GM18858 (cell line): ENCODE measurements at regions not wholly inside any gene's neighbourhood (a gene's known extent, or its start where the extent isn't known, plus 50 kb on each side); places are given as distances from the start of the nearest gene placed in this dataset.

ENCODE experiments used
- ATAC-seq: cut with Tn5 transposase; IDR thresholded peaks from one replicate; pipeline ENCODE4 v1.9.1; 2021; ENCODE audit not compliant: unreplicated experiment

DNA sequence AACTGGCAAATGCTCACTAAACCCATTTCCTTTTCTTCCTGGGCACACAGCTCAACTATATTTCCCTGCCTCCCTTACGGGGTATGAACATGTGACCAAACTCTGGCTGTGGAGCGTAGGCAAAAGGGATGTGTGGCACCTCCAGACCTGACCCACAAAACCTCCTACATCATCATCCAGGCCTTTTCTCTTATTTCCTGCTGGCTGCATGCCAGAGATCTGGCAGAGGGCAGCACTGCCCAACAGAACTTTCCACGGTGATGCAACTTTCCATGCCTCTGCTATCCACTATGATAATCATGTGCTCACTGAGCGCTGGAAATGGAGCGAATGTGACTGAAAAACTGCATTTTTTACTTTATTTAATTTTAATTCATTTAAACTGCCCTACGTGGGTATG, 99.6 kb upstream of the CACNA1E start:
- no peak for ATAC-seq

DNA sequence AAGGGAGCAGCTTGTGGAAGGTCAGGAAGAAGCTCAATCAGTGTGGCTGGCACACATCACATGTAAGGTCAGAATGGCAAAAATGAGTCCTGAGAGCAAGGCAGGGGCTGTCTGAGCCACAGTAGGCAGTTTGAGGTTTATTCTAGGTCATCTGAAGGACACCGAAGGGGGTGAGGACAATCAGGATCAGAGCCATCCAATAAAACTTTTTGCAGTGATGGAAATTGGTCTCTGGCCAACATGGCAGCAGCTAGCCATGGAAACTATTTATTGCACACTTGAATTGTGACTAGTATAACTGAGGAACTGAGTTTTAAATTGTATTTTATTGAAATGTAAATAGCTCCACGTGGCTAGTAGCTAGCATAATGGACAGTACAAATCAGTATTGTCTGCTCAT, 97.0 kb upstream of the CACNA1E start:
- ATAC-seq: no peak

DNA sequence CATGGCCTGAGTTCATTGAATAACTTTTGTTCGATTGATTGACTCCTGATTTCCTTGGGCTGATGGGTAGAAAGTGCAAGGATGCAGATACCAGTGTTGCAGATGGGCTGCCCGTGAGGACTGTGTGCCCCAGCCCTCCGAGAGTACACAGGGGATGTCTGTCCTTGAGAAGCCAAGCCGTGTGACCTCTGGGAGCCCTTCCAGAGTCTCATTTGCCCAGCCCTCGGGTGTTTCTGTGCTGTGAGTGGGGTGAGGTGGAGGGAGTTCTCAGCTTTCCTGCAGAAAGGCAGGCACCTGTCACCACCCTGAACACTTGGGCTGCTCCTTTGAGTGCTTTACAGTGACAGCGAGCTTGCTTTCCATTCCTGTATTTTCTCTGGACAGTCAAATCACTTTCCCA, 96.4 kb upstream of the CACNA1E start:
- ATAC-seq: no peak

DNA sequence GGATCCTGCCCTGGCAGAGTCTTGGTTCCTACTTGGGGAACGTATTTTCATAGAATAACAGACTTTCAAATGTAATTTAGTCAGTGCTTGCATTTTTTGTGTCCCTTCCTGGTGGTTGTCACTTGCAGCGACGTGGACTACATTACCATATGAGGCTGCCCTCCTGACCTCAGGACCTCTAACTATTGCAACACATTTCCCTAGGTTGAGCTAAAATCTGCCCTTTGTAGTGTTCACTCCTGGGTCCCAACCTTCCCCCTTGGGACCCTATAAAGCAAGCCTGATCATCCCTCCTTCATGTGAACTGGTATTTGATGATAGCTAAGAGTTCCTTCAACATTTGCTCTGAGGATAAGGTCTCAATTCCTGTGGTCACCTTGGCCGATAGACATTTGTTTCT, 95.6 kb upstream of the CACNA1E start:
- no peak for ATAC-seq

DNA sequence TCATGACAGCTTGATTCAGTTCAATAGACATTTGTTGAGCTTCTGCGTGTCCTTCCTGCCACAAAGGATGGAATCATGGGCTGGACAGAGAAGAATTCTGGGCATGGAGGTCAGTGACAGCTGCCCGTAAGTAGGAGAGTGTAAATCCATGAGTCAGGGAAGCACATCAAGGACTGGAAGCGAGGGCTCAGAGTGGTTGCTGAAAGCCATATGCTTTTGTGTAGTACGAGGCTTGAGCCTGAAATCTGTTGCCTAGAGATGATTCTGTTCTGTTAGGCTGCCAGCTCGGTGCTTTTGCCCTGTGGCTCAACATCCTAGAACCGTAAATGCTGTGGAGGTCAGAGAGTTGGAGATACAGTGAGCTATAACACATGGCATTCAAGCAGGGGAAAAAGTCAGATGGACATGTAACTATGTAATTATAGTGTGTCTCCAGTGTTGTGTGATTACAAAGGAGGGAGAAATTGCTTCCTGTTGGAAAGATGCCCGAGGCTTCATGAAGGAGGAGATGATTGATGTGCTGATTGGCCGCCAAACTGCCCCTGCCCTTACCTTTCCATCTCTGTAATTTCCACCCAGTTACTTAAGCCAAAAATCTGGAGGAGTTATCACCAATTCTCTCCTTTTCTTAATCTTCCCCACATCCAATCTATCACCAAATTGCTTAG, 92.8 kb upstream of the CACNA1E start:
- no peak for ATAC-seq

DNA sequence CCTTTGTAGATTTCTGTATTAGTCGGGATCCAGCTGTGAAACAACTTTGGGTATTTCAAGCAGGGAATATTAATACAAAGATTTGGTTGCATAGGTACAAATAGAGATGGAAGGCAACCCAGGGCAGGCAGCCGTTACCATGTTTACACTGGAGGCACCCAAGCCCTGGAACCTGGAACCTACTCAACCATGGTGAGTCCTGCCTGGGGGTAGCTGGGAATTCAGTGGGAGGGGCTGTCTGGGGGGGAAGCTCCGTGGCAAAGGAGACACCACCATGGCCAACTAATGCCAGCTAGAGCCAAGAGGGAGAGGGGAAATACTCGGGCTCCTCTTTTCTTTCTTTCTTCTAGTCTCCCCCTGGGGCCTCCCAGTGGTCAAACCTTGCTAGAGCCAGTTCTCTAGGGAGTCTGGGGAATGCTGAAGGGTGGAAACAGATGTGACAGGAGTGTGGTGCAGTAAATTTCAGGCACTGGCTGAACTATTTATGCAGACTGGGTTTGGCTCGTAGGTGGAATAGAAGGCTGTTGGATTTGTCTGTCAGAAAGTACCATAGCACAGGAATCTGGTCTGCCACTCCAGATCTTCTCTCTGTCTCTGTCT, 91.9 kb upstream of the CACNA1E start:
- ATAC-seq: no peak

DNA sequence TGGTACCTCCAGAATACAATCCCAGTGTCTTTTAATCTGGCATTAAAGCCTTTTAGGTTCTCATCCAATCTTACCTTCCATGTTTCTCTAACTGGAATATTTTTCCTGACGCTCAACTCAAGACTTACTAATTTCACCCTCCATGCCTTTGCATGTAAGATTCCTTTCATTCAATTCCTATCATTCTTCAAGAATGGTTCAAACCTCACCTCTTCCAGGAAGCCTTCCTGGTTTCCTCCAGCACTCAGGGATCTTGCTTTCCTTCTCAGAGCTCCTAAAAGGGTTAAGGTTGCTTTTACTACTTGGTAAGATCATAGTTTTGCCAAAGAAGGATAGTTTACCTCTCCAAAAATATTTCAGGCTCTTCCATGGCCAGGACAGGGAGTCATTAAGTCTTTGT, 91.2 kb upstream of the CACNA1E start:
- ATAC-seq: no peak

DNA sequence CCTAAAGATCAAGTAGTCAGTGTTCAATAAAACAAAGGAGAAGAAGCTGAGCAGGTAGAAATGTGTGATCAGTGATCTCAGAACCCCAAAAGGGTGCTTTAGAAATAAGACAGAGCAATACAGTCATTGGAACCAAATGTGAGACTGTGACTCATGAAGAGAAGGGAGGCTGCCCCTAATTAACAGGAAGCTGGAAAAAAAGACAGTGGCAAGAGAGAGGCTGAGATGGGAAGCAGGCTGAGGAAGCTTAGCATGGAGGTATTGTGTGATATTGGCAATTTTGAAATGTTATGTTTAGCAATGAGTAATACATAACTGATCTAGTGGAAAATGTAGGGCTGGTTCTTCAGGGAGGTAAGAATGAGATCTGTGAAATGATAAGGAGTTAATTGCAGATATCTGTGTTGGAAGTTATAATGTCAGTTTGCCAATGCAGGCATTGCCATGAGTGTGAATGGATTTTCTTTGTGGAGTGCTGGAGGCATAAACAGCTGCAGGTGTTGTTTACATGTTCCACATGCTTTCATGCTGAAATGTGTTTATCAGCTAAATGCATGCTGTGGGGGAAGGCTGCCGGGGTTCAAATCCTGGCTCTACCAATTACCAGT, 90.6 kb upstream of the CACNA1E start:
- no peak for ATAC-seq

DNA sequence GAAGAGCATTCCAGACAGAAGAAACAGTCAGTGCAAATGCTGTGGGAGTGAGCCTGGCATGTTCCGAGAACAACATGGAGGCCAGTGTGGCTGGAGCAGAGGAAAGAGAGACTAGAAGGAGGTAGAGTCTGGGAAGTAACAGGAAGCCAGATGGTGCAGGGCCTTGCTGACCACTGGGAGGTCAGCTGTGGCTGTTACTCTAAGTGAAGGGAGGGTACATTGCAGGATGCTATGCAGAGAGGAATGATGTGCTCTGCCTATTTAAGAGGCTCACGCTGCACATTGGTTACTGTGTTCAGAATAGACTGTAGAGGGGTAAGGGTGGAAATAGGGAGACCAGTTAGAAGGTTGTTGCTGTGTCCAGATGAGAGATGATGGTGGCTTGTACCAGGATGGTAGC, 88.6 kb upstream of the CACNA1E start:
- ATAC-seq: no peak

DNA sequence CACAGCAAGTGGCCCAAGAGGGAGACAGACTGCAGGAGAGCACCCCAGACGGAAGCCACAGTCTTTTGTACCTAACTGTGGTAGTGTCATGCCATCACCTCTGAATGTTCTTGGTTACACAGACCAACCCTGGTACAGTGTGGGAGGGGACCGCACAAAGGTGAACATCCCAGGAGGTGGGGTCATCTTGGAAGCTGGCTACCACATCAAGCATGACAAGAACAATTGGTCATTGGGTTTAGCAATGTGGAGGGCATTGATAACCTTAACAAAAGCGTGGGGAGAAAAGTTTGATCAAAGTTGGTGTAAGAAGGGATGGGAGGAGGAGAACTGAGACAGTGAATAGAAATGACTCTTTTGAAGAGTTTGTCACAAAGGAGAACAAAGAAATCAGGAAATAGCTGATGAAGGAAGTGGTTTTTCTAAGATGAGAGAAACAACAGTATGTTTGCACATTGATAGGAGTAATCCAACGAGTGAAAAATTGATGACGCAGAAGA, 87.1 kb upstream of the CACNA1E start:
- no peak for ATAC-seq

DNA sequence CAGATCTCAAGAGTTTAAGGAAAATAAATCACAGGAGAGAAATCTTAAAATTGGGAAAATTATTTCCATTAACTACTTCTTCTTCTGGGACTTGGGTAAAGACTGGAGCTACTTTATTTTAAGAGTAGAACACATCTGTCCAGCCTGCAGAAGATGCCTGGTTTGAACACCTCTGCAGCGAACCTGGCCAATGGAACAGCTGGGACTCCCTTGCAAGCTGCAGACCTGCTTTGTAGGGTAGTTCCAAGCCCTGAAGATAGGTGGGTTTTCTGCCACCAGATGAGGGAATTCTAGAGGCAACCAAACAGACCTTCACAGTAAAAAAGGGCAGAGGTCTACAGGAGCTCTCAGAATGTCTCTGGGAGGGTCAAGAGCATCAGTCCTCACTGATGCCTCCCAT, 86.5 kb upstream of the CACNA1E start:
- ATAC-seq: no peak

DNA sequence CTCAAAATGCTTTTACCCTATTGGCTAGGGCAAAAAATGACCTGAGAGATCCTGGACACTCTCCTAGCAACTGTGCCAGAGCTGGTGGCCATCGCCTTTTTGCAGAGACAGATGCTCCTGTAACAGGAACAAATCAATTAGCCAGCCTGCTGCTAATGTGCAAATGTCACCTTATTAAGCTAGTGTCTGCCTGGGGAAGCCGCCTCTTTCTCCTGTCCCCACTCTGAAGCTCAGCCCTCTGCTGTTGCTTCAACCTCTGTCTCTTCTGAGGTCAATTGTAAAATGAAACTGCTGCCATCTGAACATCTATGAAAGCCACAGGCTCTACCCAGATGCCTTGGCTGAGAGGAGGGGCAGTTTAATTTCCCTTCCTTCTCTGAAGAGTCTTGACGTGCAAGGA, 85.5 kb upstream of the CACNA1E start:
- peak; percentile 50 for ATAC-seq

DNA sequence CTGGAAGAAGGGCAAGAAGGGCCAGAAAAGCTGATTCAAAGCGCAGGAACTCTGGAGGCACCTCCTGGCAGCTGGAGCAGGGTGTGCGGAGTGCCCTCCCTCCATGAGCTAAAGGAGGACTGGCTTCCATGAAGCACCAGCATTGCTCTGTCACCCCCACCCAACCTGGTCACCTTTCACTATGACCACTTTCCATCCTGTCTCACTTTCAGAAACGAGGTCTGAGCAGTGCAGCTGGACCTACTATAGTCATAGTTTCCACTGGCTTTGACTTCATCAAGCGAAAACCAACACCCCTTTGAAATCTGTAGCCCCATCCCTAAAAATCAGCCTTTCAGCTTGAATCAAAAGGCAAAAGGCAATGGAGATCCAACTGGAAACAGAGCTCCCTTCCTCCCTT, 84.8 kb upstream of the CACNA1E start:
- ATAC-seq: peak; percentile 82

DNA sequence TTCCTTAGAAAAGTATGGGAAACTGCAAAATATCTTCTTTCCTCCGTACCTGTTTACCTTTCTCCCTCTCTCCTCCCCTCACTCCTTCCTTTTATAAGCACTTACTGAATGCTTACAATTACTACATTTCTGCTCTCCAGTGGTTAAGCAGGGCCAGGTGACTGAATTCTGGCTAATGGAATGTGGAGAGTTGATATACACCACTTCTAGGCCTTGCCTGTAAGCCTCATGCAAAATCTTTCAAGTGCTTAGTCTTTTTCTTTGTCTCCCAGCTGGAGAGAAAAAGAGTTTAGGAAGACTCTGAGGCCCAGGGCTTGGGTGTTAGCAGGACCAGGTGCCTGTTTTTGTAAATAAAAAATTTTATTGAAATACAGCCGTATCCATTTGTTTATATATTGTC, 77.7 kb upstream of the CACNA1E start:
- ATAC-seq: no peak

DNA sequence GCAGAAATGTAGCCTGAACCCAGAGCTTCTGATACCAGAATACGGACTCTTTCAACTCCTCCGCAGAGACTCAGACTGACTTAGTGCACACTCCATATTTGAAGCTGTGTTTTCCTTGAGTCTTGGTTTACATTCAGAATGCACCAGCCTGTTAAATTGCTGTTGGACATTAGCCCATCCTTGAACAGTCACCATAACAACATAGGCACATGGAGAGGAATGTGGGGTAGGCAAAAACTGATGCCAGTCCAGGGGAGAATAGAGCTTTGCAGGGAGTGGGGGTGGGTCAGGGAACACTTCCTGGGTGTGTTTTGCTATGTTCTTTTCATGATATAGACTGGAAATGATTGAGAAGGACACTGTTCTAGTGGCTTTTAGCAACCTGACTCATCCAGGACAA, 76.3 kb upstream of the CACNA1E start:
- ATAC-seq: no peak

DNA sequence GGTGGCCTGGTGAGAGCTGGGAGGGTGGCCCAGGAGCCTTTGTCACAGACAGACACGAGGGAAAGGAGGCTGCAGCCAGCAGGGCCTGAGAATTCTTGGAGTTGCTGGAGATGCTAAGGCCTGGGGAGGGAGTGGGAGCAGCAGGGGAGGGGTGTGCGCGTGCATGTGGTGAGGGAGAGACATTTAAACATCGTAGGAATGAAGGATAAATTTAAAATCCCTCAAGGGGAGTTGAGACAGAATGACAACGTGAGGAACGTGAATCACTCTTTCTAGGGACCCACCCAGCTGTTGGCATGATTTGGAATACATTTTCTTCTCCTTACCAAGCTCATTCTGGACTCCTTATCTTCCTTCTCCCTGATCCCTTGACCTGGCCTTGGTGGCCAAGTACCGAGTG, 73.3 kb upstream of the CACNA1E start:
- ATAC-seq: no peak

DNA sequence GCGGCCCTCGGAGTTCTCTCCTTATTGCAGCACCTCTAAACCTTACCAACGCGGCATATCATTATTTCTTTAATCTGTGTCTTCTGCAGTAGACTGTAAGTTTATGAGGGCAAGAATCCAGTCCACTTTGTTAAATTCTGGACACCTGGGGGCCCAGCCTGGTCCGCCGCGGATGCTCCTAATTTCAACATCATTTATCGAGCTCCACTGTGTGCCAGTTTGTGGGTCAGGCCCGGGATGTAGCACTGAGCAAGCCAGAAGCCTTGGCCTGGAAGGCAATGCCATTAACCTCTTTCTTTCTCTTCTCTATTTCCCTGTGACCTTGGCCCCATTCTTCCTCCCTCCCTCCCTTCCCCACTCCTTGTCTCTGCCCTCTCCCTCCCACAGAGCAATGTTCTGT, 70.6 kb upstream of the CACNA1E start:
- no peak for ATAC-seq

DNA sequence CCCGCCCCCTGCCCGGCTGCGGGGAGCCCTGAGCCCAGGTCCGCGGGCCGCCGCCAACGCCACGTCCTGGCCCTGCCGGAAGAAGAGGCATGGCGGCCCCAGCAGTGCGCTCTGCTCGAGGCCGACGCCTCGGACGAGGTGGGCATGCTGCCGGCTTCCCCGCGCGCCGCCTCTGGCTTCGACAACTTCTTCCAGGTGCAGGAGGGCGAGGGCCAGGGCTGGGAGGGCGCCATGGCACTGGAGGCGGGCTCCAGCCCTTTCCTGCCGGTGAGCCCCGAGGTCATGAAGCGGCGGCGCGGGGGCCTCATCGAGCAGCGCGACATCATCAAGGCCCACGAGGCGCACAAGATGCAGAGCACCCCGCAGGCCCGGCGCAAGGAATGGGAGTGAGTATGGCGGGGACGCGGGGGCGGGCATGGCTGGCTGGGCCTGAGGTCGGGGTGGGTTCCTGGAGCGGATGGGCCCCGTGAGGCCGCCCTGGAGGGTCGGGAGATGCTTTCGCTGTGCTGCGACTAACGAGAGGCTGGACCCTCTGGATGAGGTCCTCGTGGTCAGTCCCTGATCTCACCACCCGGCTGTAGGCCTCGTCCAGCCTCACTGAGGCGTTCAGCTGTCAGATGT, 70.0 kb upstream of the CACNA1E start:
- no peak for ATAC-seq

DNA sequence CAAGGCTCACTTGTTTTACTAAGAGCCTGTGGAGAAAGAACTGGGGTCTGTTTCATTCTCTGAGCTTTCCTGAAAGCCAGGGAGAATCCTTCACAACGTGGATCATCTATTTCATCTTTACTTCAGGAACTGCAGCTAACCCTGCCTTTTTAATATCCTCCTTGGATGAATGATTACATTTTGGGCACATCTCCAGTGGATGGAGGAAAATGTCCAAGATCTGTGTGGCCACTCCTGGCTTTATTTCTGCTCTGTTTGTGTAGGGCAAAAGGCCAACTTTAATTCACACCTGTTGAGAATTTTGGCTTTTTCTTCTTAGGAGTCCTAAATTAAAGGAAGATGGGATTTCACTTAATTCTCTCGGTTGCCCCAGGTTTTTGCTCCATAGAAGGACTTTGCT, 69.5 kb upstream of the CACNA1E start:
- ATAC-seq: no peak

DNA sequence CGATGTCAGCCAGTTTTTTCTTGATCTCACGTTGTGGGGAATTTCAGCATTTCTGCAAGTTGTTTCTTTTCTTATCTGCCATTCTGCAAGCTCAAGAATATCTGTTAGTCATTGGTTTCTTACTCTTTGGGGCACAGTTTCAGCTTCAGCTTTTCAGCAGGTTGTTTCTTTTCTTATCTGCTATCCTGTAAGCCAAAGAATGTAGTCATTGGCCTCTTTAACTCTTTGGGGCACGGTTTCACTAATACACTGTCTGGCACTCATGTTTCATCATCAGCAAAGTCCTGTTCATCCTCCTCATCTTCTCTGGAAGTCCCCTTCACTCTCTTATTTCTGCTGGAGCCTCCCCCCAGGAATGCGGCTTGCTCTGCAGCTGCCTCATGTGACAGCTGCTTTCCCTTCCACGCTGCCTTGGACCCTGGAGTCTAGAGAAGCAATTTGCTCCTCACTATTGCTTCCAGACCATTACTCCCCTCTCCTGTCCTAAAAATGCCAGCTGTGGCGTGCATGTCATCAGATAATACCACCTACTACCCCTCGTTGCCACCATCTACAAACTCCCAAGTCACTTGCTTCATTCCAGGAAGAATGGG, 67.0 kb upstream of the CACNA1E start:
- no peak for ATAC-seq

DNA sequence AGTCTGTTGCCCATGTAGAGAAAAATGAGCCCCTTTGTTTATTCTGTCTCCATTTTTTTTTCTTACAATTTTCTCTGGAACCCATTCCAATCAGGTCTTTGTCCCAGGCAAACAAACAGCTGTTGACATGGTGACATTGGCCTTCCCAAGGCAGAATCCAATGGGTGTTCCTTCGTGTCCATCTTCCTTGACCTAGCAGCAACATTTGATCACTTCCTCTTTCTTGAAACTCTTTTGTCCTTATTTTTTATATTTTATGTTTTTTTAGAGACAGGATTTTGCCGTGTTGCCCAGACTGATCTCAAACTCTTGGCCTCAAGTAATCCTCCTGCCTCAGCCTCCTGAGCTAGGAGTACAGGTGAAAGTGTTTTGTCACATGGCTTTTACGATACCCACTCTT, 65.4 kb upstream of the CACNA1E start:
- no peak for ATAC-seq
